ENCODE measurements at regions not wholly inside any gene's neighbourhood (a gene's known extent, or its start where the extent isn't known, plus 50 kb on each side); places are given as distances from the start of the nearest gene placed in this dataset.
"Not testable (repeated sequence)": the region's sequence is repeated elsewhere in the genome, so short reads cannot be mapped to it uniquely, and the experiment has no call there.

DNA sequence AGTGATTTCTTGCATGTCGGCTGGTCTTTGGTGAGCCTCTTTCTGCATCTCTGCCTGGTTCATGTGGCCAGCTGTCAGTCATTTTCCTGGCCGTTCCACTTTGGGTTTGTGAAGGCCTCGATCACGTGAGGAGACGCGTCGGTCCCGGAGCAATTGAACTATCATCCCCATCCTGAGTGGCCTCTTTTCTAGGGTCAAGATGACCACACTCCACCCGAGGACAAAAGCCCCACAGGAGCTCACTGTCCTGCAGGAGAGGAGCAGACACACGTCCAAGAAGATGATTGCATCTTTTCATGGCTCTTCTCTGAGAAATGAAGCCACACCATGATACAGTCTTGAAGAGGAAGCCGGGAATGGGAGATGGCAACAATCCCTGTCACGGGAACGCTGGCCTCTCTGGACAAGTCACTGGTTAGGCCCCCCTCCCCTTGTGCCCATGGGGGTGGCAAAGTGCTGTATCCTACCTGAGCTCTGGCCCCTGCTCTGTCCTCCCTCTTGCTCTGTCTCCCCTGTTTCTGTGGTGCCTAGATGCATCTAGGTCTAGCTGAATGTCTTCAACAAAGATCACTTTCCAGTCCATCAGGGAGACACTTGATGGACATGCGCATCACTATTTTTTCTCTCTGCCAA is 291.4 kb upstream of the ZNF337 start:
- not testable (repeated sequence) for DNase-seq (ENCODE audit: low spot score)

DNA sequence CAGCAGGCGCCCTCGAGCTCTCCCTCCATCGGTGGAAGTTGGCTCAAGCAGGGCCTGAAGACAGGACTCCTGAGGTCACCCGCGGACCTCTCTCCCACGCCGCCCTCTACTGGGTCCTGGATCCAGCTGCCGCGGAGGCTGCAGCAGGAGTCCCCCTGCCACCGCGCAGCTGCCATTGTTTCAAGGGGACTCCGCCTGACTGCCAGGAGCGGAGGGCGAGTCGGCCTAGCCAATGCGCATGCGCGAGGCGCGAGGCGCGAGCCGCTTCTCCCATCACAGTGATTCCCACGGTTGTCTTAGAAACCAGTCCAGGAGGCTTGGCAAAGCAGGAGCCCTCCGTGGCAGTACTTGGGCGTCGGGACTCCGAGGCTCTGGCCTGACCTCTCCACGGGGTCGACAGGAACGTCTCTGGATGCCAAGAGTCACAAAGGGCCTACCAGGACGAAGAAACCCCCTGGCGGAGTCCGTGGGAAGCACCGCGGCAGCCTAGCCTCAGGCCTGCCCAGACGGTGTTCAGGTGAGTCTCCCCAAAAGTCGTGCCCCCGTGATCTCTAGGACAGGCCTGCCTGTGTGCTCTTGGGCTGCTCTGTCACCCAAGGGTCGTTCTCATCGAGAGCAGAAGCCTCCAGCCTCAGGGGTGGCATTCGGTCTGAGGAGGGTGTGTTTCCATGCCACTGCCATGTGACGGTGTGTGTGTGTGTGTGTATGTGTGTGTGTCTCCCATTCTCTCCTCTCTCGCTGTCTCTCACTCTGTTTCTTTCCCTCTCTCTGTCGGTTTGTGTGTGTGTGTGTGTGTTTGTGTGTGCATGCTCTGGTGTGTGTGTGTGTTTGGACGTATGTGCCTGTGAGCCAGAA is 290.6 kb upstream of the ZNF337 start:
- peak; percentile 38 for DNase-seq (ENCODE audit: low spot score)

DNA sequence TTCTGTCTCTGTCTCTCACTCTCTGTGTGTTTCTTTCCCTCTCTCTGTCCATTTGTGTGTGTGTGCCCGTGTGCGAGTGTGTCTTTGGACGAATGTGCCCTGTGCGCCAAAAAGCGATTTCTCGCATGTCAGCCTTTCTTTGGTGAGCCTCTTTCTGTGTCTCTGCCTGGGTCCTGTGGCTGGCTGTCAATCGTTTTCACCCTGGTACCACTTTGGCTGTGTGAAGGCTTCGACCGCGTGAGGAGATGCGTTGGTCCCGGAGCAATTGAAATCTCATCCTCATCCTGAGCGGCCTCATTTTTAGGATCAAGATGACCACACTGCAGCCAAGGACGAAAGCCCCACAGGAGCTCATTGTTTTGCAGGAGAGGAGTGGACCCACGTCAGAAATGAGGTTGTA is 288.9 kb upstream of the ZNF337 start:
- no peak for DNase-seq (ENCODE audit: low spot score)

DNA sequence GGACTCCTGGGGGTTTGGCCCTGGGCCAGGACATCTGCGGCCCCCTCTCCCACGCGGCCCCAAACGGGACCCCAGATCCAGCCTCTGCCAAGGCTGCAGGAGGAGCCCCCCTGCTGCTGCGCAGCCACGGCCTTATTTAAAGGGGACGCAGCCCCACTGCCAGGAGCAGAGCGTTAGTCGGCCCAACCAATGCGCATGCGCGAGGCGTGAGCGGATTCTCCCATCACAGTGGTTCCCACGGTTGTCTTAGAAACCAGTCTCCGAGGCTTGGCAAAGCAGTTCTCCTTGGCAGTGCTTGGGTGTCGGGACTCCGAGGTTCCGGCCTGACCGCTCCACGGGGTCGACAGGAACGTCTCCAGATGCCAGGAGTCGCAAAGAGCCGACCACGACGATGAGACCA is 288.3 kb upstream of the ZNF337 start:
- DNase-seq (ENCODE audit: low spot score): no peak

DNA sequence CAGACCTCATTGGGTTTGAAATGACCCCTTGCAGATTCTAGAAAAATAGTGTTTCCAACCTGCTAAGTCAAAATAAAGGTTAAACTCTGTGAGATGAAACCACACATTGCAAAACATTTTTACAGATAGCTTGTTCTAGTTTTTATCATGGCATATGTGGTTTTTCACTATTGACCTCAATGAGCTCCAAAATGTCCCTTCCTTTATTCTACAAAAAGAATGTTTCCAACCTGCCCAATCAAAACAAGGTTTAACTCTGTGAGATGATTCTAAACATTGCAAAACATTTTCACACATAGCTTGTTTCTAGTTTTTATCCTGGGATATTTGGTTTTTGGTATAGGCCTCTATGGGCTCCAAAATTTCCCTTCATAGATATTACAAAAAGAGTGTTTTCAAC is 286.0 kb upstream of the ZNF337 start:
- DNase-seq (ENCODE audit: low spot score): not testable (repeated sequence)

DNA sequence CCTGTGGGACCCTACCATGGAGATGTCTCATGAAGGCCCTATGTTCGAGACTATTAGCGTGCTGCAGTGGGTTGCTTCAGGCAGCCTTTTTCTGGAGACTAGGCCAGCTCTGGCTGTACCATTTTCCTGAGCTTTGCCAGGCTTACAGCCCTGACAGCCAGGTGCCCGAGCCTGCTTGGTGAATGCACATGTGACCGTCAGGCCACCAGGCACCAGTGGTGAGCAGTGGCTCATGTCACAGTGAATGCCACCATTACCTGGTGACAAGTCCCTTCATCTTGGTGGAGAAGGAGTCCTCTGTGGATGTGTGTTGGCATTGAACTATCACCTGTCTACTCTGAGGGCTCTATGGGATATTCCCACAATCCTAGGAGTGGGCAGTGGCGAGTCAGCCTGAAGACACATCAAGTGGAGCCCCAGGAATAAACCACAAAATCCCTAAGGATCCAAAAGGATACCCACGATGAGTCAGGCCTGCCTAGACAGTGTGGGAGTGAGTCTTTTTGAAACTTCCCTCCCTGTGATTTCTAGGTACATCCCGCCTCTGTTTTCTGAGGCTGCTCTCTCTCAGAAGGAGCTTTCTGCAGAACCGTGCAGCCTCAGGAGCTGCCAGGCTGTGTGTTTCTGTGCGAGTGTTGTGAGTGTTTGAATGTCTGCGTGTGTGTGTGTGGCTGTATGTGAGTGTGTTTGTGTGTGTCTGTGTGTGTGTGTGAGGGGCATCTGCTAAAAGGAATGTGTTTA is 282.0 kb upstream of the ZNF337 start:
- not testable (repeated sequence) for DNase-seq (ENCODE audit: low spot score)

DNA sequence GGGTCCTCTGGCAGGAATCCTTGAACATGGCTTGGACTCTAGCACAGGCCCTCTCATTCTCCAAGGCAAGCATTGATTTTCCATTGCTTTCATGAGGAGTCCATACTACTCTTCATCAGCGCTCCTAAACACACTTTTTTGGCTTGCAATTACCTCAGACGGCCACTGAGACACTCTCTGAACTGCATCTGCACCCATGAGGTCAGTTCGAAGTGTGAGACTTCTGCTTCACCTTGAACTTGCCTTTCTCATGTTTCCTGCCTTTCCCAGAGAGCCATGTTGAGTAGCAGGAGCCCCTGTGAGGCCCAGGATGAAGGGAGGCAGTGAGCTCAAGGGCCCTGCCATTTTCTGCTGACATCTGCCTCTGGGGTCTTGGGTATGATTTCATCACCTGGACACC is 279.2 kb upstream of the ZNF337 start:
- not testable (repeated sequence) for DNase-seq (ENCODE audit: low spot score)

DNA sequence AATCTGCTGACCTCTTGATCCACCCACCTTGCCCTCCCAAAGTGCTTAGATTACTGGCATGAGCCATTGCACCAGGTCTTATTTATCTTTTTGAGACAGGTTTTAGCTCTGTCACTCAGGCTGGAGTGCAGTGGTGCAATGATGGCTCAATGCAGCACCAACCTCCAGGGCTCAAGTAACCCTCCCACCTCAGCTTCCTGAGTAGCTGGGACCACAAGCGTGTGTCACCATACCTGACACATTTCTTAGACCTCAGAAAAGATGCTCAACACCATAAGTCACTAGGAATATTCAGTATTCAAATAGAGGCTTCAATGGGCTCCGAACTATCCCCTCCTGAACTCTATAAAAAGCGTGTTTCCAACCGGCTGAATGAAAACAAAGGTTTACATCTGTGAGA is 268.6 kb upstream of the ZNF337 start:
- not testable (repeated sequence) for DNase-seq (ENCODE audit: low spot score)

DNA sequence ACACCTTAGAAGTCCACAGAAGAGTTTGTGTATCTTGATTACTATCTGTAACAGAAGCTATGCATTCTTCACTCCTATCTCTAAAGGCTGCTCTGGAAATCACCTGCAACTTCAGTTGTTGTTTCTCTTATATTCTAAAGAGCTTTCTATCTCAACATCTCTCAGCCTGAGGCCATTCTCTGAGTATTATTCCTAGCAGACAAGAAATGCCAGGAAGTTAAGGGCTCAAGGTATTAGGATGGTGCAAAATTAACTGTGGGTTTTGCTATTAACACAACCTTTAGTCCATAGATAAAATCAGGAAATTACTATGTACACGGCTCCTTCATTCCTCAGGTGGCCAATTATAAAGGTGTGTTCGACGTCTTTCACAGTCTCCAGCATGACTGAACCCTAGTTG is 257.2 kb upstream of the ZNF337 start:
- not testable (repeated sequence) for DNase-seq (ENCODE audit: low spot score)

DNA sequence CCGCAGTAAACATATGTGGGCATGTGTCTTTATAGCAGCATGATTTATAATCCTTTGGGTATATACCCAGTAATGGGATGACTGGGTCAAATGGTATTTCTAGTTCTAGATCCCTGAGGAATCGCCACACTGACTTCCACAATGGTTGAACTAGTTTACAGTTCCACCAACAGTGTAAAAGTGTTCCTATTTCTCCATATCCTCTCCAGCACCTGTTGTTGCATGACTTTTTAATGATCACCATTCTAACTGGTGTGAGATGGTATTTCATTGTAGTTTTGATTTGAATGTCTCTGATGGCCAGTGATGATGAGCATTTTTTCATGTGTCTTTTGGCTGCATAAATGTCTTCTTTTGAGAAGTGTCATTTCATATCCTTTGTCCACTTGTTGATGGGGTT is 238.6 kb upstream of the ZNF337 start:
- DNase-seq (ENCODE audit: low spot score): not testable (repeated sequence)

DNA sequence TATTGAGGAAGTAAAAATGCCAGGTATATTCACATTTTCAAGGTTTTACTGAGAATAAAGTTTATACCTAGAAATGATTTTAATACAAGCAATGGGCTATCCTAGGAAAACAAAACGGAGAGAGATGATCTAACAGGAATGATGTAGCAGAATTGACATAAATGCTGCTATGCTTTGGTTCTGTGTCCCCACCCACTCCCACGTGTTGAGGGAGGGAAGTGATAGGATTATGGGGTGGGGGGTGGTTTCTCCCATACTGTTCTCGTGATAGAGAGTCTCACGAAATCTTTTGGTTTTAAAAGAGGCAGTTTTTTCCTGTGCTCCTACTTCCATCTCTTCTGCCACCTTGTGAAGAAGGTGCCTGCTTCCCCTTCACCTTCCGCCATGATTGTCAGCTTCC is 236.2 kb upstream of the ZNF337 start:
- not testable (repeated sequence) for DNase-seq (ENCODE audit: low spot score)

DNA sequence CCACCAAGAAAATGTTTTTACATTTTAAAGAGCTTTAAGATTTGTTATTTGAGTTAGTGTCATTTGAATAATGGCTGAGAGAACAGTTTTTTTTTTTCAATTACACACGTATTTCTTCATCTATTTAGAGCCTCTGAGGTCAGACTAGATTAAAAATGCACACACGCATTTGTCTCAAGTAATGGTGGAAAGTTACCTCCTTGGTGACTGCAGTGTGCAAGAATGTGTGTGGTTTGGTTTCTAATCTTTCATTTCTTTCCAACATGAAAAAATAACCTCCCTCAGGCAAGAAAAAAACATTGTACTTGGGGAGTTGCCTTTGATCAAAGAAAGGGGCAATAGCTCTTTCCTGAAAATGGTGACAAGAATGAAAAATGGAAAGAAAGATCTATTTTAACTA is 235.5 kb upstream of the ZNF337 start:
- DNase-seq (ENCODE audit: low spot score): not testable (repeated sequence)

DNA sequence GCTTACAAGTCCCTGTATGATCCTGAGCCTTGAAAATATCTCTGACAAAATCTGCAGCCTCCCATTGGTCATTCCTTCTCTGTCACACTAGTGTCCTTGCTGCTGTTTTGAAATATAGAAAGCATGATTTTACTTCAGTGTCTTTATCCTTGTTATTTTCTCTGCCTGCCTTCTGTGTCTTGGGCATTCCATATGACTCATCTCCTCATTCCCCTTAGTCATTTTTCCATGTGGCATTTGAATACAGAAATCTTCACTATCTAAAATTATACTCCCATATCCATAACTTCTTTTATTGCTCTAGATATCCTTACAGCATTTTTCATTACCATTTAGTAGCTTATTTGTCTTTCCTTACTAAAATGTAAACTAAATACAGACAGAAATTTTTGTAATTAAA is 205.7 kb upstream of the ZNF337 start:
- DNase-seq (ENCODE audit: low spot score): not testable (repeated sequence)

DNA sequence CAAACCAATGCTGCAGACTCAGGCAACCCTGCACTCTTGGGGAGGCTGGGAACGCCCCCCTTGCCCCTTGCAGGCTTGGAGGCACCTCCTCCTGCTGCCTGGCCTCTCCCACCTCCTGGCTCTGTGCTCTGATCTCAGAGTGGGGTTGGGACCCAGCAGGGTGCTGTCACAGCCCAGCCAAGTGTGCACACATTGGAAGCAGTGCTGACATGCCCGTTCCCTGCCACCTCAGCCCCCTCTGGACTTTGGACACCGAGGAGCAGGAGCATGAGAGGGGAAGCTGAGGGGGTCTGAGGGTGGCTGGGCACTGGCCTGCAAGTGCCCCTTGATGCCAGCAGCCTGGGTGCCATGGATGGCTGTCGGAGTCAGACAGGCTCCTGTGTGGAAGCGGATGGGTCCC is 202.0 kb upstream of the ZNF337 start:
- not testable (repeated sequence) for DNase-seq (ENCODE audit: low spot score)

DNA sequence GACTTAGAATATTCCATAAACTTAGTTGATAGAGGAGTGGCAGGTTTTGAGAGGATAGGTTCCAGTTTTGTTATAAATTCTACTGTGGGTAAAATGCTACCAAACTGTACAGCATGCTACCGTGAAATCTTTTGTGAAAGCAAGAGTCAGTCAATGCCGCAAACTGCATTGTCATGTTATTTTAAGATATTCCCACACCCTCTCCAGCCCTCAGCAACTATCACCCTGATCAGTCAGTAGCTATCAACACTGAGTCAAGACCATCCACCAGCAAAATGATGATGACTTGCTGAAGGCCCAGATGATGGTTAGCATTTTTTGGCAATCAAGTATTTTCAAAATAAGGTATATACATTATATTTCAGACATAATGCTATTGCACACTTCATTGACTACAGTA is 182.4 kb upstream of the ZNF337 start:
- not testable (repeated sequence) for DNase-seq (ENCODE audit: low spot score)

DNA sequence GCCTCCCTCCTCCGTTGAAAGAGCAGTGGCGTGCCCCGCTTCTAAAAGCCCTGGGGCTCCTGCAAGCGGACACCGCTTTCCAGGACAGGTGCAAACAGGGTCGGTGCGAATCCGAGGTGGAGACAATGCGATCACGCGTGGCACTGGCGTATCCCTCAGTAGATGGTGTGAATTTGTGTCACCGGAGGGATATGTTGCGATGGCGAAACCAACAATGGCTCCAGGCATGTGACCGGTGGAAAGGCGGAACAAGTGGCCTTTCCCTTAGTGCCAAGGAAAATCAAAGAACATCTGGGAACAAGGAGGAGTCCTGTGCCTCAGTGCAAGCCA is 172.0 kb upstream of the ZNF337 start:
- DNase-seq (ENCODE audit: low spot score): not testable (repeated sequence)

DNA sequence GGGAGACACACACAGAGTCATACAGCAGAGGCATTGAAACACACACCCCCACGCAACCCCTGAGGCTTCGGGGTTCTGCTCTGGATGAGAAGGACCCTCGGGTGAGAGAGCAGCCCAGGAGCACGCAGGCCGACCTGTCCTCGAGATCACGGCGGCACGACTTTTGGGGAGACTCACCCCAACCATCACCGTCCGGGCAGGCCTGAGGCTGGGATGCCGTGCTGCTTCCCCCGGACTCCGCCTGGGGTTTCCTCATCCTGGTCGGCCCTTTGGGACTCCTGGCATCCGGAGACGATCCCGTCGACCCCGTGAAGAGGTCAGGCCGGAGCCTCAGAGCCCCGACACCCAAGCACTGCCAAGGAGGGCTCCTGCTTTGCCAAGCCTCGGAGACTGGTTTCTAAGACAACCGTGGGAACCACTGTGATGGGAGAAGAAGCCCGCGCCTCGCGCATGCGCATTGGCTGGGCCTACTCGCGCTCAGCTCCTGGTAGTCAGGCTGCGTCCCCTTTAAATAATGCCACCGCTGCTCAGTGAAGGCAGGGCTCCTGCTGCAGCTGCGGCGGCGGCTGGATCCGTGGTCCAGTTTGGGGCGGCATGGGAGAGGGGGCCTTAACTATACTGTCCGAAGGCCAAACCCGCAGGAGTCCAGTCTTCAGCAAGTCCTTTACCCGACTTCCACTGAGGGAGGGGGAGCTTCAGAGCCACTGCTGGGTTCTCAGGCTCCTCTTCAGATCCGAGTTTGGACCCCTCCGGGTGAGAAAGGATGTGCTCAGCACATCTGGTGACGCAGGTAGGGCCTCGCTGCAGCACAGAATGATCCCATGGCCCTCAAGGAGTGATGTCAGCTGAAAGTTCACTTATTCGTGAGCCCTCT is 171.4 kb upstream of the ZNF337 start:
- peak; percentile 83 for DNase-seq (ENCODE audit: low spot score)

DNA sequence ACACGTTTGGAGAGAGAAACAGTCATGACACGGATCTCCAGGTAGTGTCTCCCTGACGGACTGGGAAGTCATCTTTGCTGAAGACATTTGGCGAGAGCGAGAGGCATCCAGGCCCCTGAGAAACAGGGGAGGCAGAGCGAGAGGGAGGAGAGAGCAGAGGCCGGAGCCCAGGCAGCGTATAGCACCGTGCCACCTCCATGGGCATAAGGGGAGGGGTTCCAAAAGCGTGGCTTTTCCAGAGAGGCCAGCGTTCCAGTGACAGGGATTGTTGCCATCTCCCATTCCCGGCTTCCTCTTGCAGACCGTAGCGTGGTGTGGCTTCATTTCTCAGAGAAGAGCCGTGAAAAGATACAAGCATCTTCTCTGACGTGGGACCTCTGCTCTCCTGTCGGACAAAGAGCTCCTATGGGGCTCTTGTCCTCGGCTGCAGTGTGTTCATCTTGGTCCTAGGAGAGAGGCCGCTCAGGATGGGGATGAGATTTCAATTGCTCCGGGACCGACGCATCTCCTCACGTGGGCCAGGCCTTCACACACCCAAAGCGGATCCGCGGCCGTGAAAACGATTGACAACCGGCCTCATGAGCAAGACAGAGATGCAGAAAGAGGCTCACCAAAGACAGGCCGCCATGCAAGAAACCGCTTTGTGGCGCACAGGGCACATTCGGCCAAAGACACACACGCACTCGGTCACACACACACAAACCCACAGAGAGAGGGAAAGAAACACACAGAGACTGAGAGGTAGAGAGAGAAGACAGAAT is 170.5 kb upstream of the ZNF337 start:
- not testable (repeated sequence) for DNase-seq (ENCODE audit: low spot score)

DNA sequence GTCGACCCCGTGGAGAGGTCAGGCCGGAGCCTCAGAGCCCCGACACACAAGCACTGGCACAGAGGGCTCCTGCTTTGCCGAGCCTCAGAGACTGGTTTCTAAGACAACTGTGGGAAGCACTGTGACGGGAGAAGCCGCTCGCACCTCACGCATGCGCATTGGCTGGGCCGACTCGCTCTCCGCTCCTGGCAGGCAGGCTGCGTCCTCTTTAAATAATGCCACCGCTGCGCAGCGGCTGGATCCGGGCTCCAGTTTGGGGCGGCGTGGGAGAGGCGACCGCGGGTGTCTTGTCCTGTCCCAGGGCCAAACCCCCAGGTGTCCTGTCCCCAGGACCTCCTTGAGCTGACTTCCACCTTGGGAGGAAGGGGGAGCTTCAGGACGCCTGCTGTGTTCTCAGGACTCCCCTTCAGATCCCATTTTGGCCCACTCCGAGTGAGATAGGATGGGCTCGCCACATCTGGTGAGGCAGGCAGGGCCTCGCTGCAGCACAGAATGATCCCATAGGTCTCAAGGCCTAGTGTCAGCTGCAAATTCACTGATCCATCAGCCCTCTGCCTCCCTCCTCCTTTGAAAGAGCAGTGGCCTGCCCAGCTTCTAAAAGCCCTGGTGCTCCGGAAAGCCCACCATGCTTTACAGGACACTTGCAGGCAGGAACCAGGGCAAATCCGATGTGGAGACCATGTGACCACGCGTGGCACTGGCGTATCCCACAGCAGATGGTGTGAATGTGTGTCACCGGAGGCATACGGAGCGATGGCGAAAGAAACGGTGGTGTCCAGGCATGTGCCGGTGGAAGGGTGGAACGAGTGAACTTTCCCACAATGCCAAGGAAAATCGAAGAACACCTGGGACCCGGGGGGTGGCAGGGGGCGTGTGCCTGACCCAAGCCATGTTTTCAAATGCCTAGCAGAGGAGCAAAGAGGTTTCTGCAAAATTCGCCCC is 169.3 kb upstream of the ZNF337 start:
- peak; percentile 82 for DNase-seq (ENCODE audit: low spot score)

All from AG08396 (cell line).